CD4-positive, alpha-beta T cell (primary cell): ENCODE measurements at regions not wholly inside any gene's neighbourhood (a gene's known extent, or its start where the extent isn't known, plus 50 kb on each side); places are given as distances from the start of the nearest gene placed in this dataset.

Source experiments
- ATAC-seq: fragments of 200-7000 bp; cut with Tn5 transposase; one replicate; pipeline ENCODE4 v1.10.0; 2022; ENCODE audit warnings: mild to moderate bottlenecking; ENCODE audit not compliant: poor library complexity
- CTCF ChIA-PET: fragments of 350-600 bp; sonication (Branson Sonifier 250); formaldehyde crosslinking; loops from one replicate; lab custom pipeline; 2021; ENCODE audit warnings: antibody characterized with exemption, inconsistent platforms; lab: Charles Lee
- POLR2A ChIA-PET: fragments of 350-600 bp; sonication (Branson Sonifier 250); formaldehyde crosslinking; loops from one replicate; lab custom pipeline; 2021; ENCODE audit warnings: antibody characterized with exemption, inconsistent platforms; lab: Charles Lee
- DNase-seq, 14 experiments: peaks; one replicate each; pipeline ENCODE4 v3.0.0-alpha.2; 2013 to 2020; ENCODE audit warnings: mixed read lengths in 2 of 14
- H3K27ac ChIP-seq, 2 donors: one replicate each; pipeline versions ENCODE4 v1.5.1 to v1.7.0; 2013; ENCODE audit warnings: low read length in 2 of 2, low read depth in 1 of 2, mild to moderate bottlenecking in 1 of 2
- H3K27me3 ChIP-seq, 2 experiments: 1 replicate in 1 of 2; 2 replicates in 1 of 2; pipeline versions ENCODE4 v1.6.1 to v1.7.0; 2013; ENCODE audit warnings: low read length in 2 of 2, control low read depth in 1 of 2, mild to moderate bottlenecking in 1 of 2, moderate library complexity in 1 of 2; ENCODE audit not compliant: insufficient read depth in 2 of 2, control insufficient read depth in 1 of 2
- H3K36me3 ChIP-seq: one replicate; pipeline ENCODE4 v1.6.1; 2013; ENCODE audit warnings: low read length, control low read depth; ENCODE audit not compliant: insufficient read depth
- H3K4me1 ChIP-seq: one replicate; pipeline ENCODE4 v1.6.1; 2013; ENCODE audit warnings: low read length, control low read depth; ENCODE audit not compliant: insufficient read depth
- H3K4me3 ChIP-seq: one replicate; pipeline ENCODE4 v1.5.1; 2013; ENCODE audit warnings: mild to moderate bottlenecking, low read length, moderate library complexity
- H3K9me3 ChIP-seq, 2 experiments: 1 replicate in 1 of 2; 2 replicates in 1 of 2; pipeline versions ENCODE4 v1.6.1 to v1.7.0; 2013; ENCODE audit warnings: low read length in 2 of 2, mild to moderate bottlenecking in 2 of 2, control low read depth in 1 of 2, moderate library complexity in 1 of 2; ENCODE audit not compliant: control insufficient read depth in 1 of 2, insufficient read depth in 1 of 2
- H3K27ac Mint-ChIP-seq: one replicate; pipeline ENCODE4 v1.8.0; 2020; ENCODE audit warnings: mixed read lengths
- H3K27me3 Mint-ChIP-seq: one replicate; pipeline ENCODE4 v1.8.0; 2021; ENCODE audit warnings: mixed read lengths
- H3K36me3 Mint-ChIP-seq: one replicate; pipeline ENCODE4 v1.8.0; 2021; ENCODE audit warnings: low read depth, mixed read lengths
- H3K4me1 Mint-ChIP-seq: one replicate; pipeline ENCODE4 v1.8.0; 2021; ENCODE audit warnings: low read depth, mixed read lengths
- H3K4me3 Mint-ChIP-seq: one replicate; pipeline ENCODE4 v1.8.0; 2020; ENCODE audit warnings: mild to moderate bottlenecking, mixed read lengths
- H3K9me3 Mint-ChIP-seq: one replicate; pipeline ENCODE4 v1.8.0; 2020; ENCODE audit warnings: mixed read lengths
- intact Hi-C, 2 experiments: fragments of 100-400 bp; cut with DNase I in 1 of 2; cut with micrococcal nuclease in 1 of 2; formaldehyde crosslinking; loops; one replicate each; pipeline versions ENCODE4 v1.15.1 to v1.9.0; 2023 to 2025; cut with DNase I, micrococcal nuclease
- TF ChIP-seq, protein P1 (sequence below): fragments of 200-600 bp; IDR thresholded peaks from one replicate; pipeline ENCODE4 v1.8.0; 2022; ENCODE audit warnings: antibody characterized with exemption, mild to moderate bottlenecking

- POLR2A ChIA-PET = no interaction called here
- H3K36me3 ChIP-seq = no peaks in the 10 kb centered on the region
- H3K27me3 ChIP-seq = no peaks in the 10 kb centered on the region
- no peaks in the 10 kb centered on the region for H3K9me3 ChIP-seq
- Mint-ChIP-seq H3K9me3 (no peaks in the 10 kb centered on the region), H3K4me1 (no peaks in the 10 kb centered on the region), H3K27ac (no peak overlapping the region), H3K4me3 (no peak overlapping the region), H3K36me3 (no peaks in the 10 kb centered on the region), H3K27me3 (peaks cover 19% of the 10 kb centered on the region)
- H3K4me3 ChIP-seq = no peak overlapping the region
- TF ChIP-seq, protein P1, sequence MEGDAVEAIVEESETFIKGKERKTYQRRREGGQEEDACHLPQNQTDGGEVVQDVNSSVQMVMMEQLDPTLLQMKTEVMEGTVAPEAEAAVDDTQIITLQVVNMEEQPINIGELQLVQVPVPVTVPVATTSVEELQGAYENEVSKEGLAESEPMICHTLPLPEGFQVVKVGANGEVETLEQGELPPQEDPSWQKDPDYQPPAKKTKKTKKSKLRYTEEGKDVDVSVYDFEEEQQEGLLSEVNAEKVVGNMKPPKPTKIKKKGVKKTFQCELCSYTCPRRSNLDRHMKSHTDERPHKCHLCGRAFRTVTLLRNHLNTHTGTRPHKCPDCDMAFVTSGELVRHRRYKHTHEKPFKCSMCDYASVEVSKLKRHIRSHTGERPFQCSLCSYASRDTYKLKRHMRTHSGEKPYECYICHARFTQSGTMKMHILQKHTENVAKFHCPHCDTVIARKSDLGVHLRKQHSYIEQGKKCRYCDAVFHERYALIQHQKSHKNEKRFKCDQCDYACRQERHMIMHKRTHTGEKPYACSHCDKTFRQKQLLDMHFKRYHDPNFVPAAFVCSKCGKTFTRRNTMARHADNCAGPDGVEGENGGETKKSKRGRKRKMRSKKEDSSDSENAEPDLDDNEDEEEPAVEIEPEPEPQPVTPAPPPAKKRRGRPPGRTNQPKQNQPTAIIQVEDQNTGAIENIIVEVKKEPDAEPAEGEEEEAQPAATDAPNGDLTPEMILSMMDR = no peak
- DNase-seq (no peak), ATAC-seq (no peak)
- no peaks in the 10 kb centered on the region for H3K4me1 ChIP-seq
- CTCF ChIA-PET = interaction anchor here (0.6 kb wide), 1 partner anchor 818 kb away, joined by 3 read pairs; no protein-coding TSS in a partner anchor
- H3K27ac ChIP-seq = no peak overlapping the region
- intact Hi-C loops = no loop called here
Measured at GRCh38 chr4:112793033-112793432, 156.1 kb downstream of the LARP7 start.

DNA sequence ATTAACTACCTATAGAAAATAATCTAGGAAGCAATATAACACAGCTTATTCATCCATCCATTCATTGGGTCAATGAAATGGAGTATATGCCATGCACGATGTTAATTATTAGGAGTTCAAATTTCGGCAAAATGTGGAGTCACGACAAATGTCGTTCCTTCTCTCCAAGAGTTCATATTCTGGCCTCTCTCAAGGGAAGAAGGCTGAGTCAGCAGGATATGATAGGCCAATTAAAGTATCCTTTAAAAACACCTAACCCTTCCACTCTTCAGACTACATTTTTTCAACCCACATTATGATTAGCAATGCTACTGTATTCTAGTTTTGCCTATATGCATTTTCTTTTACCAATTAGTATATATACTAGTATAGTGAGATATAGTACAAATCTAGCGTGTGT lies 163.1 kb downstream of the LARP7 start:
- no peak for DNase-seq
- ATAC-seq = no peak
- intact Hi-C loops = no loop called here
- TF ChIP-seq, protein P1 = no peak
- no peaks in the 10 kb centered on the region for H3K9me3 Mint-ChIP-seq
- H3K4me3 Mint-ChIP-seq = no peak overlapping the region
- Histone ChIP-seq H3K9me3 (no peaks in the 10 kb centered on the region), H3K27ac (no peak overlapping the region), H3K4me3 (no peak overlapping the region), H3K36me3 (no peaks in the 10 kb centered on the region), H3K27me3 (no peaks in the 10 kb centered on the region), H3K4me1 (no peaks in the 10 kb centered on the region)
- H3K4me1 Mint-ChIP-seq = no peaks in the 10 kb centered on the region
- CTCF ChIA-PET = interaction anchor here (0.5 kb wide), 1 partner anchor 200 kb away, joined by 3 read pairs; no protein-coding TSS in a partner anchor
- POLR2A ChIA-PET = no interaction called here
- H3K27ac Mint-ChIP-seq = no peak overlapping the region
- H3K36me3 Mint-ChIP-seq = no peaks in the 10 kb centered on the region
- H3K27me3 Mint-ChIP-seq = peaks cover 24% of the 10 kb centered on the region

GRCh38 chr4:112801341-112801740 lies 164.4 kb downstream of the LARP7 start:
- Histone ChIP-seq H3K4me1 (no peaks in the 10 kb centered on the region), H3K27me3 (no peaks in the 10 kb centered on the region), H3K27ac (no peak overlapping the region), H3K4me3 (no peak overlapping the region), H3K9me3 (no peaks in the 10 kb centered on the region), H3K36me3 (no peaks in the 10 kb centered on the region)
- no peak for ATAC-seq
- ChIA-PET CTCF (no interaction called here), POLR2A (no interaction called here)
- no peak overlapping the region for H3K27ac Mint-ChIP-seq
- no peak for DNase-seq
- TF ChIP-seq, protein P1 = no peak
- no peak overlapping the region for H3K4me3 Mint-ChIP-seq
- H3K27me3 Mint-ChIP-seq = peaks cover 24% of the 10 kb centered on the region
- intact Hi-C loops = no loop called here
- no peaks in the 10 kb centered on the region for H3K9me3 Mint-ChIP-seq
- no peaks in the 10 kb centered on the region for H3K36me3 Mint-ChIP-seq
- no peaks in the 10 kb centered on the region for H3K4me1 Mint-ChIP-seq
